DND-41 (cell line): ENCODE measurements at regions not wholly inside any gene's neighbourhood (a gene's known extent, or its start where the extent isn't known, plus 50 kb on each side); places are given as distances from the start of the nearest gene placed in this dataset.

Experiments used
- ATAC-seq: fragments of 200-7000 bp; cut with Tn5 transposase; 3 replicates; pipeline ENCODE4 v1.9.1; 2021; ENCODE audit warnings: low read depth; ENCODE audit not compliant: insufficient read depth
- DNase-seq: peaks from one replicate; pipeline ENCODE4 v3.0.0-alpha.2; 2020
- H2AFZ ChIP-seq: 2 replicates; pipeline ENCODE4 v1.6.0; 2012; ENCODE audit warnings: low read depth, low read length
- H3K27ac ChIP-seq: 2 replicates; pipeline ENCODE4 v1.5.1; 2012; ENCODE audit warnings: low read length, inconsistent platforms
- H3K27me3 ChIP-seq: fragments of 200-600 bp; sonication (generic); 2 replicates; pipeline ENCODE4 v1.6.0; 2012; ENCODE audit warnings: low read length, mild to moderate bottlenecking, inconsistent platforms; ENCODE audit not compliant: insufficient read depth, poor library complexity
- H3K36me3 ChIP-seq: 2 replicates; pipeline ENCODE4 v1.5.1; 2012; ENCODE audit warnings: low read length, inconsistent platforms; ENCODE audit not compliant: insufficient read depth
- H3K4me1 ChIP-seq: 2 replicates; pipeline ENCODE4 v1.5.1; 2012; ENCODE audit warnings: mild to moderate bottlenecking, low read length; ENCODE audit not compliant: insufficient read depth
- H3K4me2 ChIP-seq: 2 replicates; pipeline ENCODE4 v1.6.0; 2012; ENCODE audit warnings: mild to moderate bottlenecking, moderate library complexity, low read length, inconsistent platforms; ENCODE audit not compliant: insufficient read depth
- H3K4me3 ChIP-seq, 2 experiments: fragments of 200-600 bp in 1 of 2; shearing (Covaris generic) in 1 of 2; 2 replicates each; pipeline ENCODE4 v1.5.1; 2012 to 2016; ENCODE audit warnings: inconsistent platforms in 2 of 2, low read length in 2 of 2, mild to moderate bottlenecking in 2 of 2, low read depth in 1 of 2, moderate library complexity in 1 of 2
- H3K79me2 ChIP-seq: 2 replicates; pipeline ENCODE4 v1.6.0; 2012; ENCODE audit warnings: low read length, inconsistent platforms; ENCODE audit not compliant: insufficient read depth
- H3K9ac ChIP-seq: 2 replicates; pipeline ENCODE4 v1.6.0; 2012; ENCODE audit warnings: low read depth, mild to moderate bottlenecking, inconsistent platforms, low read length, moderate library complexity
- H3K9me3 ChIP-seq: 2 replicates; pipeline ENCODE4 v1.5.1; 2012; ENCODE audit warnings: low read length, moderate library complexity, mild to moderate bottlenecking, inconsistent platforms; ENCODE audit not compliant: insufficient read depth, severe bottlenecking
- H4K20me1 ChIP-seq: 2 replicates; pipeline ENCODE4 v1.6.0; 2012; ENCODE audit warnings: low read length; ENCODE audit not compliant: insufficient read depth
- EZH2 ChIP-seq: IDR thresholded peaks from 3 replicates; pipeline ENCODE4 v1.6.1; 2012; ENCODE audit warnings: borderline replicate concordance, low read depth, mild to moderate bottlenecking, moderate library complexity, low read length, inconsistent platforms; ENCODE audit not compliant: severe bottlenecking
- TF ChIP-seq, protein P1 (sequence below): IDR thresholded peaks from 2 replicates; pipeline ENCODE4 v1.5.1; 2012; ENCODE audit warnings: borderline replicate concordance, low read length, moderate library complexity, mild to moderate bottlenecking; ENCODE audit not compliant: poor library complexity, severe bottlenecking; ENCODE audit errors: extremely low read depth

DNA sequence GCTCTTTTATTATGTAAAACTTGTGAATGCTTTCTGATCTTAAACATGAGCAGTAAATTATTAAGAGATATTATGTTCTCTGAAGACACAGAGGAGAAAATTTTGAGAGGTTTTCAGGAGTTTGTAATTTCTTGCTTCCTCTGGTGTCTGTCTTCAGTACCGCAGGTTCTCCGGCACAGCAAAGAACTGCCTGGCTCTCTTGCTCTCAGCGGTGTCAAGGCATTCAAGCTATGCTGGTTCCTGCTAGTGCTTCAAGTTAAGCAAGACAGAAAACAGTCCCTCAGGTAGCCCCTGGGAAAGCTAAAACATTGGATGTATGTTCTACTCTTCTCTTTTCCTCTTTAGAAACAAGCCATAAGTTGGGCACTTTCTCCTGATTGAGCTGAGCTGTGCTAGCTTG, 120.2 kb upstream of the CENPE start:
- H3K9ac ChIP-seq = no peak overlapping the region
- no peak overlapping the region for H2AFZ ChIP-seq
- no peaks in the 10 kb centered on the region for H3K79me2 ChIP-seq
- H3K4me1 ChIP-seq = no peaks in the 10 kb centered on the region
- H3K36me3 ChIP-seq = no peaks in the 10 kb centered on the region
- no peak overlapping the region for H3K4me2 ChIP-seq
- peaks cover 6% of the 10 kb centered on the region for H3K9me3 ChIP-seq
- no peaks in the 10 kb centered on the region for H3K27me3 ChIP-seq
- H3K4me3 ChIP-seq = no peak overlapping the region
- ATAC-seq (no peak), DNase-seq (no peak)
- TF ChIP-seq EZH2 = no peak
- TF ChIP-seq, protein P1, sequence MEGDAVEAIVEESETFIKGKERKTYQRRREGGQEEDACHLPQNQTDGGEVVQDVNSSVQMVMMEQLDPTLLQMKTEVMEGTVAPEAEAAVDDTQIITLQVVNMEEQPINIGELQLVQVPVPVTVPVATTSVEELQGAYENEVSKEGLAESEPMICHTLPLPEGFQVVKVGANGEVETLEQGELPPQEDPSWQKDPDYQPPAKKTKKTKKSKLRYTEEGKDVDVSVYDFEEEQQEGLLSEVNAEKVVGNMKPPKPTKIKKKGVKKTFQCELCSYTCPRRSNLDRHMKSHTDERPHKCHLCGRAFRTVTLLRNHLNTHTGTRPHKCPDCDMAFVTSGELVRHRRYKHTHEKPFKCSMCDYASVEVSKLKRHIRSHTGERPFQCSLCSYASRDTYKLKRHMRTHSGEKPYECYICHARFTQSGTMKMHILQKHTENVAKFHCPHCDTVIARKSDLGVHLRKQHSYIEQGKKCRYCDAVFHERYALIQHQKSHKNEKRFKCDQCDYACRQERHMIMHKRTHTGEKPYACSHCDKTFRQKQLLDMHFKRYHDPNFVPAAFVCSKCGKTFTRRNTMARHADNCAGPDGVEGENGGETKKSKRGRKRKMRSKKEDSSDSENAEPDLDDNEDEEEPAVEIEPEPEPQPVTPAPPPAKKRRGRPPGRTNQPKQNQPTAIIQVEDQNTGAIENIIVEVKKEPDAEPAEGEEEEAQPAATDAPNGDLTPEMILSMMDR = no peak
- H4K20me1 ChIP-seq = no peaks in the 10 kb centered on the region
- H3K27ac ChIP-seq = no peak overlapping the region

DNA sequence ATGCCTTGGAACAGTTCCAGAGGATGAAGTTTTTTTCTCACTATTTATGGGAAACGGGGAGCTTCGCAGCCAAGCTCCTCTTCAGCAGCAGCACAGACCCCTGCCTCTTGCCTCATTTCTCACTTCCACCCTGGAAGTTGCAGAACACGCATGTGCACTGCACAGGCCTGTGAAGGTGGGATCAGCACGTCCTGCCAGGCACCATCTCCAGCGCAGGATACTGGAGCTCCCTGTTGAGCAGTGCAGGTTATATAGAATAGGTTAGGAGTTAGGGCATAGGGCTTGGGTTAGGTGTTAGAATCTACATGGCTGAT, 110.1 kb upstream of the CENPE start:
- Histone ChIP-seq H3K9ac (no peak overlapping the region), H3K4me2 (no peak overlapping the region), H2AFZ (no peak overlapping the region), H4K20me1 (no peaks in the 10 kb centered on the region), H3K9me3 (no peaks in the 10 kb centered on the region), H3K79me2 (no peaks in the 10 kb centered on the region), H3K4me3 (no peak overlapping the region), H3K36me3 (no peaks in the 10 kb centered on the region), H3K27me3 (no peaks in the 10 kb centered on the region), H3K27ac (no peak overlapping the region), H3K4me1 (no peaks in the 10 kb centered on the region)
- no peak for TF ChIP-seq EZH2
- TF ChIP-seq, protein P1 = no peak
- no peak for DNase-seq
- ATAC-seq = no peak

DNA sequence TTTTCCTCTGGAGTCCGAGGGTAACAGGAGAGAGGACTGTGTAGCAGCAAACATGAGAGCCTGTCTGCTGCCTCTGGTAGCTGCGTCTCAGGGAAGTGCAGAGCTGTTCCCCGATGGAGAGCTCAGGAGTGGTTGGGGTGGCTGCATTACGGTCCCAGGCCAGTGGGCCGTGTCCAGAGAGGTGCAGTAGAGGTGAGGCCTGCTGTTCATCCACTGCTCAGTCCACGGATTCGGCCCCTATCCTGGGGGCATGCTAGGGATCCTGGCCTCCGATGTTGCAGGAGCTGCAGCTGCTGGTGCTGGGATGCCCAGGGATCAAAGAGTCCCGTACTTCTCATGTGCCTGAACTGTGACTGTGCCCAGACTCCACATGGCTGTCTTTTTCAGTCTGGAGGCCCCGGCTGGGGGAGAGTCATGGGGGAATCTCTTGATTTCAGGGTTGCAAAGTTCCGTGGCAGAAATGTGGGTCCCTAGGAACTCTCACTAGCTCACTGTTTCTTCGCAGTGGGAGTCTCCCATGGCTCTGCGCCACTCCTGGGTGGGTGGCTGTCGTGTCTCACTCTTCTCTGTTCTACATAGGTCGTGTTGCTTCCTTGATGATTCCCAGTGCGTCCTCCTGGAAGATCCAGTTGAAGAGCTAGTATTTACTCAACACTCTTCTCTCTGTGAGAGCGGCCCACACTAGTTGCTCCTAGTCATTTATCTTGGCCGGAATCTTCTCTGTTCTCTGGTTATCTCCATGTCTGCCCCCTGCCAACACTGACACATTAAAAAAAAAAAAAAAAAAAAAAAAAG, 109.5 kb upstream of the CENPE start:
- Histone ChIP-seq H3K4me3 (no peak overlapping the region), H3K79me2 (no peaks in the 10 kb centered on the region), H3K27ac (no peak overlapping the region), H2AFZ (no peak overlapping the region), H3K4me2 (no peak overlapping the region), H3K36me3 (no peaks in the 10 kb centered on the region), H4K20me1 (no peaks in the 10 kb centered on the region), H3K9ac (no peak overlapping the region), H3K27me3 (no peaks in the 10 kb centered on the region), H3K4me1 (no peaks in the 10 kb centered on the region), H3K9me3 (no peaks in the 10 kb centered on the region)
- no peak for TF ChIP-seq EZH2
- TF ChIP-seq, protein P1 = no peak
- ATAC-seq (no peak), DNase-seq (no peak)
